H1 (cell line): ENCODE measurements at regions not wholly inside any gene's neighbourhood (a gene's known extent, or its start where the extent isn't known, plus 50 kb on each side); places are given as distances from the start of the nearest gene placed in this dataset.

Experiments
- CTCF ChIA-PET: fragments of 300-600 bp; sonication (Branson Sonifier 250); formaldehyde crosslinking; loops from one replicate; lab custom pipeline; 2021; ENCODE audit not compliant: partially characterized antibody; lab: Charles Lee
- POLR2A ChIA-PET: fragments of 300-600 bp; sonication (Branson Sonifier 250); formaldehyde crosslinking; loops from one replicate; lab custom pipeline; 2021; ENCODE audit warnings: inconsistent platforms; ENCODE audit not compliant: partially characterized antibody; lab: Charles Lee
- DNase-seq, 2 experiments: peaks; one replicate each; pipeline versions ENCODE4 v3.0.0 to v3.0.0-alpha.2; 2010 to 2022; ENCODE audit warnings: low spot score in 2 of 2, low read depth in 1 of 2, mixed read lengths in 1 of 2
- FAIRE-seq: peaks from 2 replicates; lab custom pipeline; 2011; peaks lifted over from hg19 to GRCh38; lab: Jason Lieb, UNC
- H2AFZ ChIP-seq: 2 replicates; pipeline ENCODE4 v1.8.1; 2012; ENCODE audit warnings: low read length, inconsistent platforms
- H2AK5ac ChIP-seq: 2 replicates; pipeline ENCODE4 v1.6.1; 2013; ENCODE audit warnings: low read depth, low read length
- H2BK120ac ChIP-seq: replicated peaks from 2 replicates; pipeline ENCODE3; 2013; ENCODE audit warnings: low read depth, low read length, inconsistent platforms
- H2BK12ac ChIP-seq: 2 replicates; pipeline ENCODE4 v1.6.1; 2013; ENCODE audit warnings: low read depth, low read length
- H2BK15ac ChIP-seq: 2 replicates; pipeline ENCODE4 v1.6.1; 2013; ENCODE audit warnings: low read length
- H2BK20ac ChIP-seq: 2 replicates; pipeline ENCODE4 v1.6.1; 2013; ENCODE audit warnings: low read length
- H2BK5ac ChIP-seq: 2 replicates; pipeline ENCODE4 v1.6.1; 2013; ENCODE audit warnings: low read depth, low read length
- H3K14ac ChIP-seq: 2 replicates; pipeline ENCODE4 v1.6.1; 2013; ENCODE audit warnings: inconsistent platforms; ENCODE audit not compliant: insufficient read length
- H3K18ac ChIP-seq: 2 replicates; pipeline ENCODE4 v1.6.1; 2013; ENCODE audit warnings: low read length; ENCODE audit errors: extremely low read depth
- H3K23ac ChIP-seq: 2 replicates; pipeline ENCODE4 v1.6.1; 2013; ENCODE audit warnings: inconsistent platforms; ENCODE audit not compliant: insufficient read length
- H3K23me2 ChIP-seq: 2 replicates; pipeline ENCODE4 v1.6.1; 2013; ENCODE audit warnings: low read depth, low read length
- H3K27ac ChIP-seq: 2 replicates; pipeline ENCODE4 v1.6.1; 2011; ENCODE audit warnings: low read depth, low read length, inconsistent platforms
- H3K27me3 ChIP-seq, 4 experiments: replicated peaks in 1 of 4; 1 replicate in 1 of 4; 2 replicates in 3 of 4; pipeline versions ENCODE4 v1.6.1 to v1.8.1; 2011 to 2013; ENCODE audit warnings: low read length in 3 of 4, mild to moderate bottlenecking in 3 of 4, inconsistent platforms in 2 of 4, mixed read lengths in 2 of 4, moderate library complexity in 1 of 4; ENCODE audit not compliant: control insufficient read depth in 3 of 4, insufficient read depth in 3 of 4; ENCODE audit errors: extremely low read depth in 1 of 4
- H3K36me3 ChIP-seq, 4 experiments: 2 replicates each; pipeline versions ENCODE4 v1.6.1 to v1.8.1; 2011 to 2013; ENCODE audit warnings: mild to moderate bottlenecking in 4 of 4, low read length in 3 of 4, moderate library complexity in 2 of 4, control low read depth in 1 of 4, inconsistent platforms in 1 of 4; ENCODE audit not compliant: insufficient read depth in 4 of 4, control insufficient read depth in 2 of 4
- H3K4ac ChIP-seq: replicated peaks from 2 replicates; pipeline ENCODE3; 2013; ENCODE audit warnings: low read length, low read depth, mixed read lengths, inconsistent platforms; ENCODE audit not compliant: insufficient read length
- H3K4me1 ChIP-seq, 4 experiments: replicated peaks in 1 of 4; 1 replicate in 1 of 4; 2 replicates in 3 of 4; pipeline versions ENCODE4 v1.6.1 to v1.8.1; 2011 to 2013; ENCODE audit warnings: low read length in 3 of 4, inconsistent platforms in 2 of 4, mixed read lengths in 1 of 4; ENCODE audit not compliant: insufficient read depth in 4 of 4, control insufficient read depth in 3 of 4
- H3K4me2 ChIP-seq, 2 experiments: 2 replicates each; pipeline versions ENCODE4 v1.6.1 to v1.8.1; 2011 to 2013; ENCODE audit warnings: low read depth in 2 of 2, low read length in 2 of 2, control low read depth in 1 of 2, inconsistent platforms in 1 of 2, mild to moderate bottlenecking in 1 of 2; ENCODE audit not compliant: insufficient read depth in 1 of 2
- H3K4me3 ChIP-seq, 4 experiments: fragments of 200-600, 300-600 bp in 1 of 4; sonication (generic), shearing (Covaris generic), sonication (Bioruptor Twin) in 1 of 4; 2 replicates each; pipeline versions ENCODE4 v1.5.1 to v1.8.1; 2011 to 2016; ENCODE audit warnings: low read length in 4 of 4, low read depth in 3 of 4, control low read depth in 2 of 4, inconsistent platforms in 2 of 4, mild to moderate bottlenecking in 2 of 4, mixed read lengths in 1 of 4, moderate library complexity in 1 of 4; ENCODE audit not compliant: insufficient read depth in 2 of 4; ENCODE audit errors: extremely low read depth in 1 of 4
- H3K56ac ChIP-seq: replicated peaks from 2 replicates; pipeline ENCODE3; 2013; ENCODE audit warnings: low read depth, mild to moderate bottlenecking, mixed read lengths, low read length, inconsistent platforms; ENCODE audit not compliant: insufficient read length
- H3K79me1 ChIP-seq: 2 replicates; pipeline ENCODE4 v1.6.1; 2013; ENCODE audit warnings: low read depth, low read length, control low read depth
- H3K79me2 ChIP-seq, 2 experiments: 2 replicates each; pipeline versions ENCODE4 v1.6.1 to v1.8.1; 2012 to 2013; ENCODE audit warnings: low read length in 2 of 2, mild to moderate bottlenecking in 2 of 2, inconsistent platforms in 1 of 2; ENCODE audit not compliant: insufficient read depth in 2 of 2, control insufficient read depth in 1 of 2
- H3K9ac ChIP-seq, 4 experiments: replicated peaks in 1 of 4; 1 replicate in 1 of 4; 2 replicates in 3 of 4; pipeline versions ENCODE4 v1.6.1 to v1.8.1; 2011 to 2013; ENCODE audit warnings: low read depth in 3 of 4, low read length in 3 of 4, control low read depth in 2 of 4, mild to moderate bottlenecking in 2 of 4, moderate library complexity in 2 of 4, inconsistent platforms in 1 of 4; ENCODE audit errors: extremely low read depth in 1 of 4
- H3K9me3 ChIP-seq, 2 experiments: 2 replicates each; pipeline versions ENCODE4 v1.6.1 to v1.8.1; 2012 to 2013; ENCODE audit warnings: mild to moderate bottlenecking in 2 of 2, moderate library complexity in 2 of 2, control low read depth in 1 of 2, inconsistent platforms in 1 of 2, low read depth in 1 of 2, low read length in 1 of 2, mixed read lengths in 1 of 2; ENCODE audit not compliant: insufficient read depth in 2 of 2
- H4K20me1 ChIP-seq, 2 experiments: replicated peaks in 1 of 2; 2 replicates each; pipeline versions ENCODE3 to v1.8.1; 2011 to 2013; ENCODE audit warnings: inconsistent platforms in 2 of 2, low read length in 2 of 2, mild to moderate bottlenecking in 1 of 2; ENCODE audit not compliant: insufficient read depth in 2 of 2, control insufficient read depth in 1 of 2
- H4K5ac ChIP-seq: 2 replicates; pipeline ENCODE4 v1.6.1; 2013; ENCODE audit warnings: low read length, low read depth, mixed read lengths, inconsistent platforms; ENCODE audit not compliant: insufficient read length
- H4K8ac ChIP-seq: 2 replicates; pipeline ENCODE4 v1.8.0; 2013; ENCODE audit warnings: mild to moderate bottlenecking, moderate library complexity, low read length, inconsistent platforms; ENCODE audit not compliant: insufficient read depth; ENCODE audit errors: extremely low read depth
- H4K91ac ChIP-seq: replicated peaks from 2 replicates; pipeline ENCODE3; 2013; ENCODE audit warnings: low read length, mixed read lengths, inconsistent platforms; ENCODE audit not compliant: insufficient read length
- MAX ChIP-seq: IDR thresholded peaks from 2 replicates; pipeline ENCODE4 v1.6.1; 2012; ENCODE audit warnings: inconsistent platforms
- TAF7 ChIP-seq: optimal IDR thresholded peaks from 2 replicates; pipeline ENCODE3; 2011; ENCODE audit warnings: low read depth, mild to moderate bottlenecking, inconsistent platforms, low read length, moderate library complexity, borderline replicate concordance
- WGBS, 2 experiments: shearing (Covaris generic) in 1 of 2; methylation state at CpG; one replicate each; pipeline versions ENCODE4 v1.1.6 to v1.1.7; 2013 to 2015; ENCODE audit warnings: low lambda C conversion rate in 2 of 2, mixed read lengths in 2 of 2, inconsistent platforms in 1 of 2, low coverage in 1 of 2, missing lambda C conversion rate in 1 of 2; ENCODE audit not compliant: insufficient replicate concordance in 2 of 2, insufficient coverage in 1 of 2, insufficient read length in 1 of 2; ENCODE audit errors: extremely low coverage in 1 of 2, missing lambda C conversion rate in 1 of 2; 5-methylcytosine and 5-hydroxymethylcytosine counted together

GRCh38 chr4:129437347-129437746, 341.4 kb downstream of the C4orf33 start:
- no peak overlapping the region for H4K5ac ChIP-seq
- H3K23me2 ChIP-seq, result no peaks in the 10 kb centered on the region
- no peaks in the 10 kb centered on the region for H3K4me1 ChIP-seq
- H2BK15ac ChIP-seq, result no peak overlapping the region
- H3K79me2 ChIP-seq, result no peaks in the 10 kb centered on the region
- no peak overlapping the region for H3K4me3 ChIP-seq
- no peak for FAIRE-seq
- H3K4ac ChIP-seq, result no peak overlapping the region
- no peak overlapping the region for H2BK120ac ChIP-seq
- H2BK12ac ChIP-seq, result no peak overlapping the region
- H2AFZ ChIP-seq, result no peak overlapping the region
- no peak overlapping the region for H3K23ac ChIP-seq
- no peak for TF ChIP-seq TAF7
- TF ChIP-seq MAX, result no peak
- H3K9ac ChIP-seq, result no peak overlapping the region
- no peaks in the 10 kb centered on the region for H3K79me1 ChIP-seq
- no peak overlapping the region for H4K91ac ChIP-seq
- H2AK5ac ChIP-seq, result no peak overlapping the region
- ChIA-PET CTCF (no interaction called here), POLR2A (no interaction called here)
- H2BK5ac ChIP-seq, result no peak overlapping the region
- no peaks in the 10 kb centered on the region for H4K20me1 ChIP-seq
- no peak overlapping the region for H3K14ac ChIP-seq
- no peaks in the 10 kb centered on the region; a peak in 1 of 4 replicates for H3K9me3 ChIP-seq
- H3K18ac ChIP-seq, result no peak overlapping the region
- no peak overlapping the region for H3K56ac ChIP-seq
- no peak for DNase-seq
- no peaks in the 10 kb centered on the region for H3K27me3 ChIP-seq
- no peak overlapping the region for H3K4me2 ChIP-seq
- H3K36me3 ChIP-seq, result no peaks in the 10 kb centered on the region
- H3K27ac ChIP-seq, result no peak overlapping the region
- WGBS, 2 experiments, result 93% methylated on average over 4 of the region's 4 CpGs; no CpG with 5 or more reads in 1 of the 2 experiments
- H4K8ac ChIP-seq, result no peak overlapping the region
- no peak overlapping the region for H2BK20ac ChIP-seq
